GM12891 (cell line): ENCODE measurements at regions not wholly inside any gene's neighbourhood (a gene's known extent, or its start where the extent isn't known, plus 50 kb on each side); places are given as distances from the start of the nearest gene placed in this dataset.

ENCODE experiments used
- PAX5 ChIP-seq: IDR thresholded peaks from 2 replicates; pipeline ENCODE4 v1.6.1; 2011; ENCODE audit warnings: low read length, moderate library complexity, mild to moderate bottlenecking; ENCODE audit not compliant: insufficient read depth, severe bottlenecking
- POLR2A ChIP-seq: IDR thresholded peaks from 2 replicates; pipeline ENCODE4 v1.6.1; 2011; ENCODE audit warnings: low read depth, low read length, control low read depth
- POLR2AphosphoS5 ChIP-seq: IDR thresholded peaks from 2 replicates; pipeline ENCODE4 v1.6.1; 2011; ENCODE audit warnings: low read depth, low read length, control low read depth
- POU2F2 ChIP-seq: IDR thresholded peaks from 2 replicates; pipeline ENCODE4 v1.6.1; 2011; ENCODE audit warnings: low read depth, mild to moderate bottlenecking, control low read depth, low read length, moderate library complexity
- SPI1 ChIP-seq: IDR thresholded peaks from 2 replicates; pipeline ENCODE4 v1.6.1; 2011; ENCODE audit warnings: low read depth, low read length, control low read depth
- TAF1 ChIP-seq: IDR thresholded peaks from 2 replicates; pipeline ENCODE4 v1.6.1; 2011; ENCODE audit warnings: low read depth, low read length, control low read depth

DNA sequence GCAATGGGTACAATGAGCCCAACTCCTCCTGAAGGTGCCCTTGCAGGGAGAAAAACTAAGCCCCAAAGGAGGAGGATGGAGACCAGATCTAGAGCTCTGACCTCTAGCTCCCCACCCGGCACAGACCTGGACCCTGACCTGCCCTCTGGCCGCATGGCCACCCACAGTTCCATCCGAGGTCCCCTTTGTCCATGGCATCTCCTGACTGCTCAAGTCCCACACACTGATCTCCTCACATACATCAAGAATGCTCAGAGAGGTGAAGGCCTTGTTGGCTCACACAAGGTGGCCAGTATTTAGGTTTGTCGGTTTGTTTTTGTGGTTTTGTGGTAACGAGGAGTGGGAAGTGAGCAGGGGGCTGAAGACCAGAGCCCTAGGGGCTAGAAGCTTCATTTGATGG lies 423.5 kb upstream of the B3GAT1 start:
- TF ChIP-seq POLR2A: no peak
- no peak for TF ChIP-seq POLR2AphosphoS5
- no peak for TF ChIP-seq TAF1
- no peak for TF ChIP-seq PAX5
- TF ChIP-seq POU2F2: no peak
- TF ChIP-seq SPI1: no peak
